ENCODE measurements at regions not wholly inside any gene's neighbourhood (a gene's known extent, or its start where the extent isn't known, plus 50 kb on each side); places are given as distances from the start of the nearest gene placed in this dataset.

DNA sequence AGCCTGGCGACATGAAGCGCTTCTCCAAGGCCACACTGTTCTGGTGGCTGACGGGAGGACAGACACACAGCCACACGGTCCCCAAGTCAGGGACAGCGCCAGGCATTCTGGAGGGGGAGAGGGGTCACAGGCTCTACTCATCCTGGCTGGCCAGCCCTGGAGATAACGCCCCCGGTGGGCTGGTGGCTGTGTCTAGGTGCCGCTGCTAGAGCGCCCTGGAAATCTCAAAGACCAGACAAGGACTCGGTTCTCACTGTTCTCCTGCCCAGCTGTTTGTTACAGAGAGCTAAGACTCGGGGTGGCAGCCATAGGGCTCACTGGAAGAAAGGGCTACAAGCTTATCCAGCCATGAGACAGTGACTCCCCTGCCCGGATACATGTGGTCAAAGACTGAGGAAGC, 72.0 kb downstream of the KCNF1 start:
- TF ChIP-seq POLR2A (IDR thresholded peaks at IDR 0.05; ENCODE audit: low read length) (no peak), GATA1 (IDR thresholded peaks at IDR 0.05; ENCODE audit: low read depth, low read length) (no peak)

Measured in erythroblast (primary cell).